ENCODE measurements at regions not wholly inside any gene's neighbourhood (a gene's known extent, or its start where the extent isn't known, plus 50 kb on each side); places are given as distances from the start of the nearest gene placed in this dataset.
A peak's percentile ranks its signal among the peaks of the same experiment; 100 is the strongest.
"Not testable (repeated sequence)": the region's sequence is repeated elsewhere in the genome, so short reads cannot be mapped to it uniquely, and the experiment has no call there.

GRCh38 chr2:230593765-230594164 lies 118.9 kb upstream of the CAB39 start:
- no peak for DNase-seq (ENCODE audit: low read depth in 2 of 2)

- no peak for DNase-seq (ENCODE audit: low read depth in 2 of 2)
Observed at GRCh38 chr2:230594286-230594840, 118.3 kb upstream of the CAB39 start.

GRCh38 chr2:230599853-230600252 lies 112.8 kb upstream of the CAB39 start:
- no peak for DNase-seq (ENCODE audit: low read depth in 2 of 2)

GRCh38 chr2:230600285-230600684 lies 112.4 kb upstream of the CAB39 start:
- no peak for DNase-seq (ENCODE audit: low read depth in 2 of 2)

GRCh38 chr2:230600881-230601280 lies 111.8 kb upstream of the CAB39 start:
- no peak for DNase-seq (ENCODE audit: low read depth in 2 of 2)

- DNase-seq (ENCODE audit: low read depth in 2 of 2): no peak
Observed at GRCh38 chr2:230601510-230601909, 111.1 kb upstream of the CAB39 start.

GRCh38 chr2:230602562-230603230 lies 109.9 kb upstream of the CAB39 start:
- DNase-seq (ENCODE audit: low read depth in 2 of 2): peak; percentile 18 to 22

GRCh38 chr2:230603317-230603716 lies 109.3 kb upstream of the CAB39 start:
- not testable (repeated sequence) for DNase-seq (ENCODE audit: low read depth in 2 of 2)

- DNase-seq (ENCODE audit: low read depth in 2 of 2): not testable (repeated sequence)
Observed at GRCh38 chr2:230604158-230604557, 108.5 kb upstream of the CAB39 start.

- DNase-seq (ENCODE audit: low read depth in 2 of 2): no peak
Observed at GRCh38 chr2:230614040-230614439, 98.6 kb upstream of the CAB39 start.

- DNase-seq (ENCODE audit: low read depth in 2 of 2): peak; percentile 12 to 57
Observed at GRCh38 chr2:230614913-230615332, 97.7 kb upstream of the CAB39 start.

- DNase-seq (ENCODE audit: low read depth in 2 of 2): not testable (repeated sequence)
Observed at GRCh38 chr2:230617256-230617706, 95.4 kb upstream of the CAB39 start.

- DNase-seq (ENCODE audit: low read depth in 2 of 2): no peak
Observed at GRCh38 chr2:230619491-230619890, 93.2 kb upstream of the CAB39 start.

- not testable (repeated sequence) for DNase-seq (ENCODE audit: low read depth in 2 of 2)
Observed at GRCh38 chr2:230625220-230625619, 87.4 kb upstream of the CAB39 start.

GRCh38 chr2:230627091-230627490 lies 85.6 kb upstream of the CAB39 start:
- not testable (repeated sequence) for DNase-seq (ENCODE audit: low read depth in 2 of 2)

GRCh38 chr2:230627806-230628724 lies 84.6 kb upstream of the CAB39 start:
- DNase-seq (ENCODE audit: low read depth in 2 of 2): no peak

- no peak for DNase-seq (ENCODE audit: low read depth in 2 of 2)
Observed at GRCh38 chr2:230631470-230631869, 81.2 kb upstream of the CAB39 start.

- no peak for DNase-seq (ENCODE audit: low read depth in 2 of 2)
Observed at GRCh38 chr2:230634146-230634545, 78.5 kb upstream of the CAB39 start.

GRCh38 chr2:230634721-230635313 lies 77.8 kb upstream of the CAB39 start:
- DNase-seq (ENCODE audit: low read depth in 2 of 2): not testable (repeated sequence)

- no peak for DNase-seq (ENCODE audit: low read depth in 2 of 2)
Observed at GRCh38 chr2:230636684-230637271, 75.9 kb upstream of the CAB39 start.

- DNase-seq (ENCODE audit: low read depth in 2 of 2): not testable (repeated sequence)
Observed at GRCh38 chr2:230637486-230637885, 75.2 kb upstream of the CAB39 start.

Measured in stimulated activated CD8-positive, alpha-beta memory T cell treated with anti-CD3 and anti-CD28 coated beads, Interleukin-2, amount 100 ng/mL, for 48 hours (primary cell).